Uterus (tissue), 3 donors: ENCODE measurements at regions not wholly inside any gene's neighbourhood (a gene's known extent, or its start where the extent isn't known, plus 50 kb on each side); places are given as distances from the start of the nearest gene placed in this dataset.

Experiments
- DNase-seq, 2 donors: peaks; one replicate each; pipeline ENCODE4 v3.0.0-alpha.2; 2019 to 2020
- H3K27ac ChIP-seq, 2 donors: fragments of 200-600 bp; sonication (generic); 1 replicate in 1 of 2; 2 replicates in 1 of 2; pipeline ENCODE4 v1.5.1; 2016 to 2018
- H3K27me3 ChIP-seq, 2 donors: fragments of 200-600 bp; sonication (generic); one replicate each; pipeline ENCODE4 v1.5.1; 2018 to 2019; ENCODE audit warnings: control low read depth in 1 of 2
- H3K36me3 ChIP-seq, 2 donors: fragments of 200-600 bp; sonication (generic); one replicate each; pipeline ENCODE4 v1.5.1; 2019; ENCODE audit warnings: control low read depth in 1 of 2
- H3K4me1 ChIP-seq, 2 donors: fragments of 200-600 bp; sonication (generic); one replicate each; pipeline ENCODE4 v1.5.1; 2018 to 2019; ENCODE audit warnings: control low read depth in 1 of 2
- H3K4me3 ChIP-seq, 2 donors: fragments of 200-600 bp; sonication (generic); 1 replicate in 1 of 2; 2 replicates in 1 of 2; pipeline ENCODE4 v1.5.1; 2018 to 2019; ENCODE audit warnings: mild to moderate bottlenecking in 1 of 2
- H3K9me3 ChIP-seq, 2 donors: fragments of 200-600 bp; sonication (generic); one replicate each; pipeline ENCODE4 v1.5.1; 2019; ENCODE audit warnings: control low read depth in 1 of 2
- CTCF ChIP-seq, 4 experiments: fragments of 200-600 bp in 2 of 4; fragments of 450-650 bp in 2 of 4; sonication (generic) in 2 of 4; IDR thresholded peaks; one replicate each; pipeline ENCODE4 v1.5.1; 2016 to 2019; ENCODE audit warnings: antibody characterized with exemption in 4 of 4, mild to moderate bottlenecking in 2 of 4, moderate library complexity in 1 of 4
- POLR2A ChIP-seq, 2 donors: fragments of 450-650 bp; IDR thresholded peaks; one replicate each; pipeline ENCODE4 v1.6.1; 2016; ENCODE audit warnings: antibody characterized with exemption in 2 of 2, mild to moderate bottlenecking in 1 of 2, moderate library complexity in 1 of 2
- intact Hi-C: fragments of 100-400 bp; cut with DNase I; formaldehyde crosslinking; loops from one replicate; pipeline ENCODE4 v1.15.1; 2023; ENCODE audit warnings: low total_unique reads
- donor health status: DM: yes; HTN: yes; CAD: no.

GRCh38 chr4:20623939-20624338 is 76.3 kb upstream of the PACRGL start:
- H3K36me3 ChIP-seq, result no peaks in the 10 kb centered on the region
- intact Hi-C loops, result no loop called here
- H3K4me1 ChIP-seq, result no peaks in the 10 kb centered on the region
- H3K27ac ChIP-seq, result no peak overlapping the region
- H3K9me3 ChIP-seq, result no peaks in the 10 kb centered on the region
- no peaks in the 10 kb centered on the region for H3K27me3 ChIP-seq
- no peak overlapping the region for H3K4me3 ChIP-seq
- no peak for TF ChIP-seq POLR2A (IDR thresholded peaks at IDR 0.05)
- TF ChIP-seq CTCF (IDR thresholded peaks at IDR 0.05), result no peak
- no peak for DNase-seq

- H3K9me3 ChIP-seq, result no peaks in the 10 kb centered on the region
- H3K27me3 ChIP-seq, result no peaks in the 10 kb centered on the region
- no peak overlapping the region for H3K27ac ChIP-seq
- DNase-seq, result no peak
- no peaks in the 10 kb centered on the region for H3K4me1 ChIP-seq
- intact Hi-C loops, result no loop called here
- no peak overlapping the region for H3K4me3 ChIP-seq
- TF ChIP-seq POLR2A (IDR thresholded peaks at IDR 0.05) (no peak), CTCF (IDR thresholded peaks at IDR 0.05) (no peak)
- no peaks in the 10 kb centered on the region for H3K36me3 ChIP-seq
These were observed 75.4 kb upstream of the PACRGL start for GRCh38 chr4:20624793-20625374.

GRCh38 chr4:20625426-20625825 is 74.8 kb upstream of the PACRGL start:
- Histone ChIP-seq H3K27me3 (no peaks in the 10 kb centered on the region), H3K9me3 (no peaks in the 10 kb centered on the region), H3K36me3 (no peaks in the 10 kb centered on the region), H3K27ac (no peak overlapping the region), H3K4me1 (no peaks in the 10 kb centered on the region), H3K4me3 (no peak overlapping the region)
- intact Hi-C loops, result no loop called here
- TF ChIP-seq POLR2A (IDR thresholded peaks at IDR 0.05) (no peak), CTCF (IDR thresholded peaks at IDR 0.05) (no peak)
- no peak for DNase-seq

DNA sequence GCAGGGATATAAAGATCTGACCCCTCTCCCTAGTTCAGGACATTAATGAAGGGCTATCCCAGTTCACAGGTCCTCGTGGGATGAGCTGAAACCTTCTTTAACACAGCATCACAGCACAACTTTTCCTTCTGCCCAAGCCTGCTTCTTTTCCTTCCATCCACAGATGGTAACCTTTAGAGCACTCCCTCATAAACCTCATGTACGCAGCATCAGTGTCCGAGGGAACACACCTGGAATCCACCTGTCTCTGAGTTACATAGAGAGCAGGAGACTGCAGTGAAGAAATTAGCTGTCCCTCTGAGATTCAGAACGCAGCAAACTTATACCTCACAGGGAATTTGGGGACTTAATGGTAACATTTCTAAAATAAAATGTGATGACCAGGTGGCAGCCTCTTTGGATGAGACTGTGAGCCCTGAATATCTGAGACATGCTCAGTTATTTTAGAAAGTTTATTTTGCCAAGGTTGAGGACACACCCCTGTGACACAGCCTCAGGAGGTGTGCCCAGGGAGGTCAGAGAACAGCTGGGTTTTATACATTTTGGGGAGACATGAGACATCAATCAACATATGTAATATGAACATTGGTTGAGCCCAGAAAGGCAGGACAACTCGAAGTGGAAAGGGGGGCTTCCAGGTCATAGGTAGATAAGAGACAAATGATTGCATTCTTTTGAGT is 73.8 kb upstream of the PACRGL start:
- intact Hi-C loops, result no loop called here
- H3K9me3 ChIP-seq, result no peaks in the 10 kb centered on the region
- H3K27ac ChIP-seq, result no peak overlapping the region
- TF ChIP-seq POLR2A (IDR thresholded peaks at IDR 0.05), result no peak
- H3K36me3 ChIP-seq, result no peaks in the 10 kb centered on the region
- H3K4me1 ChIP-seq, result no peaks in the 10 kb centered on the region
- DNase-seq, result no peak
- no peak overlapping the region for H3K4me3 ChIP-seq
- no peaks in the 10 kb centered on the region for H3K27me3 ChIP-seq

- Histone ChIP-seq H3K27ac (no peak overlapping the region), H3K9me3 (no peaks in the 10 kb centered on the region), H3K4me1 (no peaks in the 10 kb centered on the region), H3K4me3 (no peak overlapping the region), H3K27me3 (no peaks in the 10 kb centered on the region), H3K36me3 (no peaks in the 10 kb centered on the region)
- intact Hi-C loops, result no loop called here
- TF ChIP-seq POLR2A (IDR thresholded peaks at IDR 0.05), result no peak
- no peak for TF ChIP-seq CTCF (IDR thresholded peaks at IDR 0.05)
- DNase-seq, result no peak
These were observed 72.4 kb upstream of the PACRGL start for GRCh38 chr4:20627866-20628265.
